PFSK-1 (cell line): ENCODE measurements at regions not wholly inside any gene's neighbourhood (a gene's known extent, or its start where the extent isn't known, plus 50 kb on each side); places are given as distances from the start of the nearest gene placed in this dataset.

ENCODE experiments used
- FOXP2 ChIP-seq: optimal IDR thresholded peaks from 2 replicates; pipeline ENCODE3; 2011; ENCODE audit warnings: borderline replicate concordance, control low read depth, inconsistent platforms; ENCODE audit not compliant: insufficient read depth; ENCODE audit errors: extremely low read length, extremely low read depth
- POLR2AphosphoS5 ChIP-seq: IDR thresholded peaks from 2 replicates; pipeline ENCODE4 v1.6.1; 2012; ENCODE audit warnings: low read depth, mild to moderate bottlenecking, control low read depth, low read length, moderate library complexity
- SIN3A ChIP-seq: IDR thresholded peaks from 2 replicates; pipeline ENCODE4 v1.6.1; 2012; ENCODE audit warnings: mild to moderate bottlenecking, low read length, moderate library complexity, borderline replicate concordance; ENCODE audit not compliant: insufficient read depth
- TAF1 ChIP-seq: IDR thresholded peaks from 2 replicates; pipeline ENCODE4 v1.6.1; 2012; ENCODE audit warnings: low read length, control low read depth, borderline replicate concordance; ENCODE audit not compliant: insufficient read depth
- TF ChIP-seq, protein P1 (sequence below), 2 experiments: IDR thresholded peaks; 2 replicates each; pipeline versions ENCODE4 v1.6.1 to v1.8.0; 2011 to 2012; ENCODE audit warnings: low read depth in 2 of 2, low read length in 2 of 2, control low read depth in 1 of 2, inconsistent platforms in 1 of 2, mild to moderate bottlenecking in 1 of 2, moderate library complexity in 1 of 2; ENCODE audit not compliant: insufficient read depth in 1 of 2

DNA sequence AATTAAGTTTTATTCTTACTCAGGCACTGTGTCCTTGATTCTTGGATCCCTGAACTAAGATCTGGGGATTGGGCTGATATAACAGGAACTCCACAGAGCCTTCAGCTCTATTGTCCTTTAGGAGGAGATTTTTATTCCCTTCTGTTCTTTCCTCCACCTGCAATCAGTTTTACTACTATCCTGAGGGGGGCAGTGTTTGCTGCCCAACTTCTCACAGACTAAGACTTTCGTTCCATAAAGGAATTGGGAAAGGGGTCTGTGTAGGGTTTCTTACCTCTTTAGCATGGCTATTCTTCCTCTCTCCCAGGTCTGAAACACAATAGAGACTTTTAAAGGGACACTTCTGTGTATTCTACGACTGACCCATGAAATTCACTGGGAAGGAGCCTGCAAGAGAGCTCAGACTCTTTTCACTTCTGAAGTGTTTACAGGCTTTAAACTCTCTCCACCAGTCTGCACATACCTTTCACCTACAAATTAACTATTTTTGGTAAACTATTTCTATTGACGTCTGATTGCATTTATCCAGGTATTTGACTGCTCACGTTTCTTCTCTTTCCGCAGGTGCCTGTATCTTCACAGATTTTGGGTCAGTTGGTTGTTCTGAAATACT is 103.3 kb upstream of the DEPDC1 start:
- no peak for TF ChIP-seq FOXP2
- no peak for TF ChIP-seq POLR2AphosphoS5
- TF ChIP-seq, protein P1, sequence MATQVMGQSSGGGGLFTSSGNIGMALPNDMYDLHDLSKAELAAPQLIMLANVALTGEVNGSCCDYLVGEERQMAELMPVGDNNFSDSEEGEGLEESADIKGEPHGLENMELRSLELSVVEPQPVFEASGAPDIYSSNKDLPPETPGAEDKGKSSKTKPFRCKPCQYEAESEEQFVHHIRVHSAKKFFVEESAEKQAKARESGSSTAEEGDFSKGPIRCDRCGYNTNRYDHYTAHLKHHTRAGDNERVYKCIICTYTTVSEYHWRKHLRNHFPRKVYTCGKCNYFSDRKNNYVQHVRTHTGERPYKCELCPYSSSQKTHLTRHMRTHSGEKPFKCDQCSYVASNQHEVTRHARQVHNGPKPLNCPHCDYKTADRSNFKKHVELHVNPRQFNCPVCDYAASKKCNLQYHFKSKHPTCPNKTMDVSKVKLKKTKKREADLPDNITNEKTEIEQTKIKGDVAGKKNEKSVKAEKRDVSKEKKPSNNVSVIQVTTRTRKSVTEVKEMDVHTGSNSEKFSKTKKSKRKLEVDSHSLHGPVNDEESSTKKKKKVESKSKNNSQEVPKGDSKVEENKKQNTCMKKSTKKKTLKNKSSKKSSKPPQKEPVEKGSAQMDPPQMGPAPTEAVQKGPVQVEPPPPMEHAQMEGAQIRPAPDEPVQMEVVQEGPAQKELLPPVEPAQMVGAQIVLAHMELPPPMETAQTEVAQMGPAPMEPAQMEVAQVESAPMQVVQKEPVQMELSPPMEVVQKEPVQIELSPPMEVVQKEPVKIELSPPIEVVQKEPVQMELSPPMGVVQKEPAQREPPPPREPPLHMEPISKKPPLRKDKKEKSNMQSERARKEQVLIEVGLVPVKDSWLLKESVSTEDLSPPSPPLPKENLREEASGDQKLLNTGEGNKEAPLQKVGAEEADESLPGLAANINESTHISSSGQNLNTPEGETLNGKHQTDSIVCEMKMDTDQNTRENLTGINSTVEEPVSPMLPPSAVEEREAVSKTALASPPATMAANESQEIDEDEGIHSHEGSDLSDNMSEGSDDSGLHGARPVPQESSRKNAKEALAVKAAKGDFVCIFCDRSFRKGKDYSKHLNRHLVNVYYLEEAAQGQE (IDR thresholded peaks at IDR 0.05; ENCODE audit: insufficient read depth in 1 of 2, low read depth in 2 of 2, low read length in 2 of 2): no peak

DNA sequence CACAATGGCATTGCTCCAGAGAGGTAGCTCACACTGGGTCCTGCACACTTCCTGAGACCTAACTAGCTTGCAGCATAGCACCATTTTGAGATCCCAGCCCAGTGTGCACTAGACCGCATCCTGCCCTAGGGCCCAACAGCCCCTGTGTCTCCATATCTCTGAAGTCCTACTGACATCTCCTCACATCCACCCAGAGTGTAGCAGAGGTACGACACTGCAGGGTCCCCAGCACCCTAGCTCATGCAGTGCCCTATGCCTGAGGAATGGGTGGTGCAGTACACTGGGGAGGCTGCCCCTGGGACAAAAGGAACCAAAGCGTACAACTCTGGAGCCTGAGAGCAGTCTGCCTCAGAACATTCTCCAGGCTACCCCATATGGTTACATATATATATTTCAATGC is 111.4 kb upstream of the DEPDC1 start:
- TF ChIP-seq, protein P1 (IDR thresholded peaks at IDR 0.05; ENCODE audit: insufficient read depth in 1 of 2, low read depth in 2 of 2, low read length in 2 of 2): no peak
- TF ChIP-seq POLR2AphosphoS5 (no peak), FOXP2 (no peak), TAF1 (no peak), SIN3A (no peak)

GRCh38 chr1:68615312-68615711 is 118.4 kb upstream of the DEPDC1 start:
- TF ChIP-seq, protein P1 (IDR thresholded peaks at IDR 0.05; ENCODE audit: insufficient read depth in 1 of 2, low read depth in 2 of 2, low read length in 2 of 2): no peak
- TF ChIP-seq POLR2AphosphoS5 (no peak), TAF1 (no peak)

DNA sequence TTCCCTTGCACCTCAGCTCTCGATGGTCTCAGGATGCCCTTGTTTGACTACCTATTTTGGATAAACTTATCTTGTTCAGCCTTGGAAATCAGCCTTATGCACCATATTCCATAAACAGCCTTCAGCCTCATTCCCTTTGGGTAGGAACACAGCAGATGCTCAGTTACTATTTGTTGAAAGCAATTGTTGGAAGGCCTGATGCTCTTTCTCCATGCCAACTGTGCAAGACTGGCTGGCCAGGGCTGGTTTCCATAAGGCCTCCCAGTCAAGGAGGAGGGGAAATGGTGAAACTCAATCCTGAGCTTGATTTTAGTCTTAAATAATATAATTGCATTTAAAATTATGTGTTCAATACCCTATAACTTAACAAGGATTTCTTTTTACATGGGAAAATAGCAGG is 121.1 kb upstream of the DEPDC1 start:
- TF ChIP-seq POLR2AphosphoS5 (no peak), FOXP2 (no peak)

DNA sequence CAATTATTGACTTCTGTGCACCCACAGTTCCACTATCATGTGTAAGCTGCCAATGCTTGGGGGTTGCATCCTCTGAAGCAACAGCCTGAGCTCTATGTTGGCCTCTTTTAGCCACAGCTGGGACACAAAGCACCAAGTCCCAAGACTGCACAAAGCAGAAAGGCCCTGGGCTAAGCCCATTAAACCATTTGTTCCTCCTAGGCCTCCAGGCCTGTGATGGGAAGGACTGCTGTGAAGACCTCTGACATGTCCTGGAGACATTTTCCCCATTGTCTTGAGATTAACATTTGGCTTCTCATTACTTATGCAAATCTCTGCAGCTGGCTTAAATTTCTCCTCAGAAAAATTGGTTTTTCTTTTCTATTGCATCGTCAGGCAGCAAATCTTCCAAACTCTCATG is 123.7 kb upstream of the DEPDC1 start:
- TF ChIP-seq, protein P1 (IDR thresholded peaks at IDR 0.05; ENCODE audit: insufficient read depth in 1 of 2, low read depth in 2 of 2, low read length in 2 of 2): no peak

DNA sequence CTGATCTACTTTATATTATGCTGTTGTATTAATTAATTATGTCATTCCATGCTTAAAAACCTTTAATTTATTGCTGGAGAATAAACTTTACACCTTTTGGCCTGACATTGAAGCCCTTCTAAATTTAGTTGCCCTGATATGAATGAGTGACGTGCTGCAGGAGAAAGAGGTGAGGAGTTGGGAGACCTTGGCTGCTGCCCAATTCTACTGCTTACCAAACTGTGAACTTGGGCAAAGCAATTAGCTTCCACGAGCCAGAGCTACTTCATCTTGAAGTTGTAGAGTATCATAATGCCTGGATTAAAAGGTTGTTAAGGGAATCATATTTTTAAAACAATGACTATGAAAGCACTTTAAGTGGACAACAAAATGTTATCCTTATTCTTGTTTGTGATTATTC is 126.8 kb upstream of the DEPDC1 start:
- TF ChIP-seq, protein P1 (IDR thresholded peaks at IDR 0.05; ENCODE audit: insufficient read depth in 1 of 2, low read depth in 2 of 2, low read length in 2 of 2): no peak
- TF ChIP-seq FOXP2 (no peak), POLR2AphosphoS5 (no peak), TAF1 (no peak), SIN3A (no peak)
